ENCODE measurements at regions not wholly inside any gene's neighbourhood (a gene's known extent, or its start where the extent isn't known, plus 50 kb on each side); places are given as distances from the start of the nearest gene placed in this dataset.

DNA sequence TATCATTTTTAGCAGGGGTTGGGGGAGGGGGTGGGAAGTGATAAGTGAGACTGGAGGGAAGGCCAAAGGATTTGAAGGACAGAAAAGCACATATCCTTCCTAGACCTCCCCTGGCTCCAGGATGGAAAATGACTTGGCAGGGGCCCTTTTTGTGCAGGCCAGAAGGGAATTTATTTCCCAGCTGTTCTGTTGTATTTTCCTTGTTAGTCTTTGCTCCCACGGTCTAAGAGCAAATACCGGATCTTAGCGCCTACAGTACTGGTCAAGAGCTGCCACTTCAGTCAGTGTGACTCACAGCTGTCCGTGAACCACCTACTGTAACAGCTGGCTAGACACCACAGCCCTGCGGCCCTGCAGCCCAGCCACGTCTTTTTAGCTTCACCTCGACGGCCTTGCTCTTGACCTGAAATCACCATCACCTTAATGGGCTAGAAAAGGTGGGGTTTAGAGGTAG, 51.0 kb upstream of the ERRFI1 start:
- Histone ChIP-seq H3K27me3 (ENCODE audit: insufficient read depth, poor library complexity, severe bottlenecking) (no peaks in the 10 kb centered on the region), H3K27ac (replicated peaks) (no peak overlapping the region), H3K4me3 (replicated peaks; ENCODE audit: insufficient read depth, low read length) (no peak overlapping the region)
- TF ChIP-seq, protein P1, sequence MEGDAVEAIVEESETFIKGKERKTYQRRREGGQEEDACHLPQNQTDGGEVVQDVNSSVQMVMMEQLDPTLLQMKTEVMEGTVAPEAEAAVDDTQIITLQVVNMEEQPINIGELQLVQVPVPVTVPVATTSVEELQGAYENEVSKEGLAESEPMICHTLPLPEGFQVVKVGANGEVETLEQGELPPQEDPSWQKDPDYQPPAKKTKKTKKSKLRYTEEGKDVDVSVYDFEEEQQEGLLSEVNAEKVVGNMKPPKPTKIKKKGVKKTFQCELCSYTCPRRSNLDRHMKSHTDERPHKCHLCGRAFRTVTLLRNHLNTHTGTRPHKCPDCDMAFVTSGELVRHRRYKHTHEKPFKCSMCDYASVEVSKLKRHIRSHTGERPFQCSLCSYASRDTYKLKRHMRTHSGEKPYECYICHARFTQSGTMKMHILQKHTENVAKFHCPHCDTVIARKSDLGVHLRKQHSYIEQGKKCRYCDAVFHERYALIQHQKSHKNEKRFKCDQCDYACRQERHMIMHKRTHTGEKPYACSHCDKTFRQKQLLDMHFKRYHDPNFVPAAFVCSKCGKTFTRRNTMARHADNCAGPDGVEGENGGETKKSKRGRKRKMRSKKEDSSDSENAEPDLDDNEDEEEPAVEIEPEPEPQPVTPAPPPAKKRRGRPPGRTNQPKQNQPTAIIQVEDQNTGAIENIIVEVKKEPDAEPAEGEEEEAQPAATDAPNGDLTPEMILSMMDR (IDR thresholded peaks at IDR 0.05; ENCODE audit: insufficient read depth, low read length), result no peak
- no peak for TF ChIP-seq POLR2AphosphoS5 (IDR thresholded peaks at IDR 0.05; ENCODE audit: low read depth)
- TF ChIP-seq GABPA (IDR thresholded peaks at IDR 0.05; ENCODE audit: low read depth), result no peak
- no peak for TF ChIP-seq SPI1 (IDR thresholded peaks at IDR 0.05; ENCODE audit: borderline replicate concordance, low read depth)
- TF ChIP-seq, protein P2, sequence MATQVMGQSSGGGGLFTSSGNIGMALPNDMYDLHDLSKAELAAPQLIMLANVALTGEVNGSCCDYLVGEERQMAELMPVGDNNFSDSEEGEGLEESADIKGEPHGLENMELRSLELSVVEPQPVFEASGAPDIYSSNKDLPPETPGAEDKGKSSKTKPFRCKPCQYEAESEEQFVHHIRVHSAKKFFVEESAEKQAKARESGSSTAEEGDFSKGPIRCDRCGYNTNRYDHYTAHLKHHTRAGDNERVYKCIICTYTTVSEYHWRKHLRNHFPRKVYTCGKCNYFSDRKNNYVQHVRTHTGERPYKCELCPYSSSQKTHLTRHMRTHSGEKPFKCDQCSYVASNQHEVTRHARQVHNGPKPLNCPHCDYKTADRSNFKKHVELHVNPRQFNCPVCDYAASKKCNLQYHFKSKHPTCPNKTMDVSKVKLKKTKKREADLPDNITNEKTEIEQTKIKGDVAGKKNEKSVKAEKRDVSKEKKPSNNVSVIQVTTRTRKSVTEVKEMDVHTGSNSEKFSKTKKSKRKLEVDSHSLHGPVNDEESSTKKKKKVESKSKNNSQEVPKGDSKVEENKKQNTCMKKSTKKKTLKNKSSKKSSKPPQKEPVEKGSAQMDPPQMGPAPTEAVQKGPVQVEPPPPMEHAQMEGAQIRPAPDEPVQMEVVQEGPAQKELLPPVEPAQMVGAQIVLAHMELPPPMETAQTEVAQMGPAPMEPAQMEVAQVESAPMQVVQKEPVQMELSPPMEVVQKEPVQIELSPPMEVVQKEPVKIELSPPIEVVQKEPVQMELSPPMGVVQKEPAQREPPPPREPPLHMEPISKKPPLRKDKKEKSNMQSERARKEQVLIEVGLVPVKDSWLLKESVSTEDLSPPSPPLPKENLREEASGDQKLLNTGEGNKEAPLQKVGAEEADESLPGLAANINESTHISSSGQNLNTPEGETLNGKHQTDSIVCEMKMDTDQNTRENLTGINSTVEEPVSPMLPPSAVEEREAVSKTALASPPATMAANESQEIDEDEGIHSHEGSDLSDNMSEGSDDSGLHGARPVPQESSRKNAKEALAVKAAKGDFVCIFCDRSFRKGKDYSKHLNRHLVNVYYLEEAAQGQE (IDR thresholded peaks at IDR 0.05; ENCODE audit: insufficient replicate concordance, low read depth), result no peak
- no peak for DNase-seq (ENCODE audit: low read depth in 1 of 2, low spot score in 1 of 2)

DNA sequence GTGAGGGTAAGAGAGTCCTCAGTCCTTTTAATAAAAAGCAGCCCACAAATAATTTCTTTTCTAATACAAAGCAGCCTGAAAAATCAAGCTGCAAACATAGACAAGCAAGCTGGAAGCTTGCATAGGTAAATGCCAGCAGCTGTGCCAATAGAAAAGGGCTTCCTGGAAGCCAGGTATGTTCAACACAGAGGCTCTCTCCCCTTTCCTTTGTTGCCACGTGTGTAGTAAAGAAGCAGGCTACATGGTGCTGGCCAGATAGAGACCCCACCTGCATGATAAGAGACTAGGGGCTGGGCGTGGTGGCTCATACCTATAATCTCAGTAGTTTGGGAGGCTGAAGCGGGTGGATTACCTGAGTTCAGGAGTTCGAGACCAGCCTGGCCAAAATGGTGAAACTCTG, 50.1 kb upstream of the ERRFI1 start:
- no peak for DNase-seq (ENCODE audit: low read depth in 1 of 2, low spot score in 1 of 2)
- no peak overlapping the region for H3K27ac ChIP-seq (replicated peaks)
- H3K4me3 ChIP-seq (replicated peaks; ENCODE audit: insufficient read depth, low read length), result no peak overlapping the region
- no peaks in the 10 kb centered on the region for H3K27me3 ChIP-seq (ENCODE audit: insufficient read depth, poor library complexity, severe bottlenecking)
- no peak for TF ChIP-seq SPI1 (IDR thresholded peaks at IDR 0.05; ENCODE audit: borderline replicate concordance, low read depth)
- TF ChIP-seq, protein P2 (IDR thresholded peaks at IDR 0.05; ENCODE audit: insufficient replicate concordance, low read depth), result no peak
- no peak for TF ChIP-seq POLR2AphosphoS5 (IDR thresholded peaks at IDR 0.05; ENCODE audit: low read depth)
- TF ChIP-seq, protein P1 (IDR thresholded peaks at IDR 0.05; ENCODE audit: insufficient read depth, low read length), result no peak
- TF ChIP-seq GABPA (IDR thresholded peaks at IDR 0.05; ENCODE audit: low read depth), result no peak
